Fibroblast of pulmonary artery (primary cell): ENCODE measurements at regions not wholly inside any gene's neighbourhood (a gene's known extent, or its start where the extent isn't known, plus 50 kb on each side); places are given as distances from the start of the nearest gene placed in this dataset.
A peak's percentile ranks its signal among the peaks of the same experiment; 100 is the strongest.

Experiments used
- DNase-seq: peaks from one replicate; pipeline ENCODE4 v3.0.0-alpha.2; 2010; ENCODE audit warnings: low read depth
- H3K4me3 ChIP-seq: replicated peaks from 2 replicates; pipeline ENCODE4 v1.5.1; 2011; ENCODE audit warnings: low read depth, mild to moderate bottlenecking, control low read depth, low read length, moderate library complexity
- TF ChIP-seq, protein P1 (sequence below): IDR thresholded peaks from 2 replicates; pipeline ENCODE4 v1.5.1; 2011; ENCODE audit warnings: mild to moderate bottlenecking, control low read depth, low read length, inconsistent platforms; ENCODE audit errors: missing control alignments

DNA sequence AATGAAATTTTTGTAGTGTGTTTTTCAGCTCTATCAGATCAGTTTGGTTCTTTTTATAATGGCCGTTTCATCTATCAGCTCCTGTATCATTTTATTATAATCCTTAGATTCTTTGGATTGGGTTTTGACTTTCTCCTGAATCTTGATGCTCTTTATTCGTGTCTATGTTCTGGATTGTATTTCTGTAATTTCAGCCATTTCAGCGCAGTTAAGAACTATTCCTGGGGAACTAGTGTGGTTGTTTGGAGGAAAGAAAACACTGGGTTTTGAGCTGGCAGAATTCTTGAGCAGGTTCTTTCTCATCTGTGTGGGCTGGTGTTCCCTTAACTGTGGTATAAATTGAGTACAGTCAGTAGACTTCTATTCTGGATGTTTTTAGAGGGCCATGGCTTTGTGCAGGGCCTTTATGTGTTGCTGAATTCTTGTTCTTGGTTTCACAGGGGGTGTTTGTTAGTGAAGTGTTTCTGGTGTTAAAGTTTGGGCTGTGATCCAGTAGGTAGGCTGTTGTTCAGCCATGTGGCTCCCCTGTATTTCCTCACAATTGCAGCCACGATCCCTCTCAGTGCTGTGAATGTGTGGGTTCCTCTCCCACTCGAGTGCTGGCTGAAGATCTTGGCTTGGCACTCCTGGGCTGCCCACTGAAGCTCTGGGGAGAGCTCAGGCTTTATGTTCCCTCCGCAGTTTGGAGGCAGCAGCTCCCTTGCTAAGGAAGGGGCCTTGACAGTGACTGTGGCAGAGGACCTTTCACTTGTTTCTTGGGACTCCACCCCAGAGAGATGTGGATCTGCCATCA lies 56.0 kb upstream of the CCDC190 start:
- no peak for DNase-seq
- TF ChIP-seq, protein P1, sequence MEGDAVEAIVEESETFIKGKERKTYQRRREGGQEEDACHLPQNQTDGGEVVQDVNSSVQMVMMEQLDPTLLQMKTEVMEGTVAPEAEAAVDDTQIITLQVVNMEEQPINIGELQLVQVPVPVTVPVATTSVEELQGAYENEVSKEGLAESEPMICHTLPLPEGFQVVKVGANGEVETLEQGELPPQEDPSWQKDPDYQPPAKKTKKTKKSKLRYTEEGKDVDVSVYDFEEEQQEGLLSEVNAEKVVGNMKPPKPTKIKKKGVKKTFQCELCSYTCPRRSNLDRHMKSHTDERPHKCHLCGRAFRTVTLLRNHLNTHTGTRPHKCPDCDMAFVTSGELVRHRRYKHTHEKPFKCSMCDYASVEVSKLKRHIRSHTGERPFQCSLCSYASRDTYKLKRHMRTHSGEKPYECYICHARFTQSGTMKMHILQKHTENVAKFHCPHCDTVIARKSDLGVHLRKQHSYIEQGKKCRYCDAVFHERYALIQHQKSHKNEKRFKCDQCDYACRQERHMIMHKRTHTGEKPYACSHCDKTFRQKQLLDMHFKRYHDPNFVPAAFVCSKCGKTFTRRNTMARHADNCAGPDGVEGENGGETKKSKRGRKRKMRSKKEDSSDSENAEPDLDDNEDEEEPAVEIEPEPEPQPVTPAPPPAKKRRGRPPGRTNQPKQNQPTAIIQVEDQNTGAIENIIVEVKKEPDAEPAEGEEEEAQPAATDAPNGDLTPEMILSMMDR = no peak
- no peak overlapping the region for H3K4me3 ChIP-seq

DNA sequence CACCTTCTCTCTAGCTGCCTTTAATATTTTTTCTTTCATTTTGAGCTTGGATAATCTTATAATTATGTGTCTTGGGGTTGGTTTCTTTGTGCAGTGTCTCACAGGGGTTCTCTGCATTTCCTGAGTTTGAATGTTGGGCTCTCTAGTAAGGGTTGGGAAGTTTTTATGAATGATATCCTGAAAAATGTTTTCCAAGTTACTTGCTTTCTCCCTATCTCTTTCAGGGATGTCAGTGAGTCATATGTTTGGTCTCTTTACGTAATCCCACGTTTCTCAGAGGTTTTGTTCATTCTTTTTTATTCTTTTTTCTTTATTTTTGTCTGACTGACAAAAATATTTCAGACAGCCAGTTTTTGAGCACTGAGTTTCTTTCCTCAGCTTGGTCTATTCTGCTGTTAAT lies 55.4 kb upstream of the CCDC190 start:
- no peak overlapping the region for H3K4me3 ChIP-seq
- peak; percentile 85 for DNase-seq
- TF ChIP-seq, protein P1 = no peak

DNA sequence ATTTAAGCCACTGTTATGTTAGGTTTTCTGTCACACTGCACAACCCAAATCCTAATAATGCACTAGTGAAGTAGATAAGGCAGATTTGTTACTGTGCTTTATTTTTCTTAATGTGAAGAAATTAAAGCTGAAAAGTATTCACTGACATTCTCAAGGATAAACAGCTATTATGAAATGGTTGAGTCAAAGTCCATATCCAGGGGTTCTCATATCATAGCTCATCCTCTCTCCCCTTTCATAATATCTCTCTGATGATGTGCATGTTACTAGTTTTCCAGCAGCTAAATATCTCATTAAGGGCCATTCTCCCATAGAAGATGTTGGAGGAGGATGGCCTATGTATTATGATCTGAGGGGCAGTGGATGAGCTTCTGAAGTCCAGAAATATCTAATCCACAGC lies 53.6 kb upstream of the CCDC190 start:
- H3K4me3 ChIP-seq = no peak overlapping the region
- no peak for DNase-seq
- TF ChIP-seq, protein P1 = no peak

DNA sequence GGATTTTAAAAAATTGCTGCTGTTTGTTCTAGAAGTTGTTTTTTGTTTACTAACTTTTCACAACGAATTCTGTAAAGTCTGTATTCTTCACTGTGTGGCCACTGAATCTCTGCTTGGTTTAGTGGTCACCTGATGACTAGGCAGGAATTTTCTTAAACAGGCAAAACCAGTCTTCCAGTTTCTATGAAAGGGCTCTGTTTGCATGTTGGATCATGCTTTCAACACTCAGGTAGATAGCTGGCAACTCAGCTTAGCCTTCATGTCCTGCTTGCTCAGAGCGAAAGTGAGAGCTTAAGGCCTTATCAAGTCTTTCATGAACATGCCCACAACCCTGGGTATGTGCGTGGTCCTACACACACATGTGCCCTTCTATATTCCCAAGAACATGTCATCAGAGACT lies 52.4 kb upstream of the CCDC190 start:
- DNase-seq = no peak
- TF ChIP-seq, protein P1 = no peak
- no peak overlapping the region for H3K4me3 ChIP-seq

DNA sequence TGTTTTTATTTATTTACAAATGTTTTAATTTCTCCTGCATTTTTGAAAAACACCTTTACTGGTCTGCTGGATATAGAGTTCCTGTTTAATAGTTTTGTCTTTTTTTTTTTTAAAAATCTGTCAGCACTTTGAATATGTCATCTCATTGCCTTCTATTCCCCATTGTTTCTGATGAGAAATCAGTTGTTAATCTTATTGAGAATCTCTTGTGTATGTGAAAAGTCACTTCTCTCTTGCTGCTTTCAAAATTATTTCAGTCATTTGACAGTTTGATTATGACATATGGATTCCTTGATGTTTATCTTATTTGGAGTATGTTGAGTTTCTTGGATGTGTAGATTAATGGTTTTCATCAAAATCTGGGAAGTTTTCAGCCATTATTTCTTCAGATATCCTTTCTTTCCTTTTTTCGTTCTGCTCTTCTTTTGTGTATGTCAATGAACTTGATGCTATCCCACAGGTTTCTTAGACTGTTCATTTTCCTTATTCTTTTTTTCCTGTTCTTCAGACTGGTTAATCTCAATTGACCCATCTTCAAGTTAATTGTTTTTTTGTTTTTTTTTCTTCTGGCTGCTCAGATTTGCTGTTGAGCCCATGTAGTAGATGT lies 51.2 kb upstream of the CCDC190 start:
- no peak overlapping the region for H3K4me3 ChIP-seq
- TF ChIP-seq, protein P1 = no peak
- no peak for DNase-seq
